Cardiac muscle cell (in vitro differentiated cells and primary cell): ENCODE measurements at regions not wholly inside any gene's neighbourhood (a gene's known extent, or its start where the extent isn't known, plus 50 kb on each side); places are given as distances from the start of the nearest gene placed in this dataset.

Source experiments
- DNase-seq, 2 donors: peaks; one replicate each; pipeline versions ENCODE4 v3.0.0 to v3.0.0-alpha.2; 2010 to 2017; ENCODE audit warnings: low read depth in 1 of 2, low spot score in 1 of 2
- H3K27ac ChIP-seq: fragments of 200-600 bp; sonication (generic); 2 replicates; pipeline ENCODE4 v1.5.1; 2016
- H3K27me3 ChIP-seq: fragments of 200-600 bp; sonication (generic); 2 replicates; pipeline ENCODE4 v1.6.0; 2016; ENCODE audit warnings: control low read depth
- H3K36me3 ChIP-seq: fragments of 200-600 bp; sonication (generic); 2 replicates; pipeline ENCODE4 v1.5.1; 2016; ENCODE audit warnings: control low read depth
- H3K4me1 ChIP-seq: fragments of 200-600 bp; sonication (generic); 2 replicates; pipeline ENCODE4 v1.8.1; 2017; ENCODE audit warnings: low read depth, mild to moderate bottlenecking, mixed run types
- H3K4me3 ChIP-seq: fragments of 200-600 bp; sonication (generic); 2 replicates; pipeline ENCODE4 v1.5.1; 2016; ENCODE audit warnings: mild to moderate bottlenecking
- H3K9me3 ChIP-seq: fragments of 200-600 bp; sonication (generic); 2 replicates; pipeline ENCODE4 v1.5.1; 2017; ENCODE audit warnings: low read depth, mild to moderate bottlenecking, control low read depth
- TF ChIP-seq, protein P1 (sequence below): IDR thresholded peaks from 2 replicates; pipeline ENCODE4 v1.5.1; 2012; ENCODE audit warnings: low read depth, mild to moderate bottlenecking, low read length

DNA sequence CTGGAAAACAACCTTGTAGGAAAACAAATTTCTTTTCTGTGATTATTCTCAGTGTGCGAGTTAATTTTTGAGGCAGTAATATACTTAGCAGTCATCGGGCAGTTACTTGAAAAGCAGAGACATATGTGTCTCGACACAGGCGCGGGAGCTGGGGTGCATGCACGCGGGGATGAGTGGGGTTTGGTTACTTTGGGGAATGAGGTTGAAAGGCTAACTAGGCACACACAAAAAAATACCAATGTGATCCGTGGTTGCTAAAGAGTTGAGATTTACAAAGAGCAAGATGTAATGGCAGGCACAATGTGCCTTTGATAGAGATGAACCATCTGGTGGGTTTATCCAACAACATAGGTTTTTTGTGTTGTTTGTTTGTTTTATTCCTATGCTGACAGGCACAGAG, 703.8 kb upstream of the EEF2KMT start:
- H3K4me3 ChIP-seq, result no peak overlapping the region
- H3K27ac ChIP-seq, result no peak overlapping the region
- no peaks in the 10 kb centered on the region for H3K27me3 ChIP-seq
- no peak for DNase-seq
- H3K9me3 ChIP-seq, result no peaks in the 10 kb centered on the region
- no peaks in the 10 kb centered on the region for H3K36me3 ChIP-seq
- TF ChIP-seq, protein P1, sequence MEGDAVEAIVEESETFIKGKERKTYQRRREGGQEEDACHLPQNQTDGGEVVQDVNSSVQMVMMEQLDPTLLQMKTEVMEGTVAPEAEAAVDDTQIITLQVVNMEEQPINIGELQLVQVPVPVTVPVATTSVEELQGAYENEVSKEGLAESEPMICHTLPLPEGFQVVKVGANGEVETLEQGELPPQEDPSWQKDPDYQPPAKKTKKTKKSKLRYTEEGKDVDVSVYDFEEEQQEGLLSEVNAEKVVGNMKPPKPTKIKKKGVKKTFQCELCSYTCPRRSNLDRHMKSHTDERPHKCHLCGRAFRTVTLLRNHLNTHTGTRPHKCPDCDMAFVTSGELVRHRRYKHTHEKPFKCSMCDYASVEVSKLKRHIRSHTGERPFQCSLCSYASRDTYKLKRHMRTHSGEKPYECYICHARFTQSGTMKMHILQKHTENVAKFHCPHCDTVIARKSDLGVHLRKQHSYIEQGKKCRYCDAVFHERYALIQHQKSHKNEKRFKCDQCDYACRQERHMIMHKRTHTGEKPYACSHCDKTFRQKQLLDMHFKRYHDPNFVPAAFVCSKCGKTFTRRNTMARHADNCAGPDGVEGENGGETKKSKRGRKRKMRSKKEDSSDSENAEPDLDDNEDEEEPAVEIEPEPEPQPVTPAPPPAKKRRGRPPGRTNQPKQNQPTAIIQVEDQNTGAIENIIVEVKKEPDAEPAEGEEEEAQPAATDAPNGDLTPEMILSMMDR, result no peak
- H3K4me1 ChIP-seq, result no peaks in the 10 kb centered on the region

- TF ChIP-seq, protein P1, result no peak
- H3K27ac ChIP-seq, result no peak overlapping the region
- H3K36me3 ChIP-seq, result no peaks in the 10 kb centered on the region
These were observed 696.0 kb upstream of the EEF2KMT start for GRCh38 chr16:5793556-5793955.

GRCh38 chr16:5791011-5791657, 693.5 kb upstream of the EEF2KMT start:
- no peak overlapping the region for H3K4me3 ChIP-seq
- TF ChIP-seq, protein P1, result no peak
- no peaks in the 10 kb centered on the region for H3K27me3 ChIP-seq
- H3K27ac ChIP-seq, result no peak overlapping the region
- no peaks in the 10 kb centered on the region for H3K36me3 ChIP-seq
- H3K9me3 ChIP-seq, result no peaks in the 10 kb centered on the region
- no peaks in the 10 kb centered on the region for H3K4me1 ChIP-seq
- no peak for DNase-seq

More at GRCh38 chr16:5793556-5793955, 696.0 kb upstream of the EEF2KMT start:
- H3K4me1 ChIP-seq, result no peaks in the 10 kb centered on the region
- H3K4me3 ChIP-seq, result no peak overlapping the region
- H3K9me3 ChIP-seq, result no peaks in the 10 kb centered on the region
- no peak for DNase-seq
- H3K27me3 ChIP-seq, result no peaks in the 10 kb centered on the region

GRCh38 chr16:5790512-5790911, 692.9 kb upstream of the EEF2KMT start:
- no peak overlapping the region for H3K27ac ChIP-seq
- DNase-seq, result no peak
- no peaks in the 10 kb centered on the region for H3K36me3 ChIP-seq
- H3K27me3 ChIP-seq, result no peaks in the 10 kb centered on the region
- H3K4me1 ChIP-seq, result no peaks in the 10 kb centered on the region
- TF ChIP-seq, protein P1, result no peak
- H3K4me3 ChIP-seq, result no peak overlapping the region
- H3K9me3 ChIP-seq, result no peaks in the 10 kb centered on the region

DNA sequence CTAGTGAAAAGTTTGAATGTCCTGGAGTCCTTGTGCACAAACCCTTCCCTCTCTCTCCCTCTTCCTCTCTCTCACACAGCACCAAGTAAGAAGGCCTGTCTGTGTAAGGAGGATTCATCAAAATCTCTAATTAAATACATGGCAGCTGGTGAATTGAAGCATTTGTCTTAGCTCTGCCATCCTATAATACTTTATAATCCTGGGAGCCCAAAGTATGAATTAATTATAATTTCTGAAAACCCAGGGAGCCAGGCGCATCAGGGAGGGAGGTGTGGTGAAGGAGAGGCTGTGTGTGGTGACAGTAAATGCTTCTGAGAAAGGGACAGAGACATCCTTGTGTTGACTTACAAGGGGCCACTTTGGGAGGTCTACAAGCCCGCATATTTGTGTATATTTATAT, 691.4 kb upstream of the EEF2KMT start:
- Histone ChIP-seq H3K4me1 (no peaks in the 10 kb centered on the region), H3K9me3 (no peaks in the 10 kb centered on the region), H3K27me3 (no peaks in the 10 kb centered on the region), H3K36me3 (no peaks in the 10 kb centered on the region), H3K27ac (no peak overlapping the region), H3K4me3 (no peak overlapping the region)
- no peak for DNase-seq
- TF ChIP-seq, protein P1, result no peak

DNA sequence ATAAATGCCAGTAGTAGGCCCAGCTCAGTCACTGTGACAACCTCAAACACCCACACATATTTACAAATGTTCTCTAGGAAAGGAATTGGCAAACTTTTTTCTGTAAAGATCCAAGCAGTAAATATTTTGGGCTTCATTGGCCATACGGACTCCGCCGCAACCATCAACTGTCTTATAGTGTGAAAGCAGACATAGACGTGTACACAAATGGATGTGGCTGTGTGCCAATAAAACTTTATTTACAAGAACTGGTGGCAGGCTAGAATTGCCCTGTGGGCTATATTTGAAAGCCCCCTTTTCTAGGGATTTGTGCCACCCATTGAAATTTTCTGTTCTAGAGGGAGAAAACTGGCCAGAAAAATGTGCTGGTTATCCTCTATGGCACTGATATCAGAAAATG, 683.8 kb upstream of the EEF2KMT start:
- TF ChIP-seq, protein P1, result no peak
- Histone ChIP-seq H3K27me3 (no peaks in the 10 kb centered on the region), H3K36me3 (no peaks in the 10 kb centered on the region), H3K4me1 (no peaks in the 10 kb centered on the region), H3K4me3 (no peak overlapping the region), H3K27ac (no peak overlapping the region), H3K9me3 (no peaks in the 10 kb centered on the region)
- DNase-seq, result no peak
